ENCODE measurements at regions not wholly inside any gene's neighbourhood (a gene's known extent, or its start where the extent isn't known, plus 50 kb on each side); places are given as distances from the start of the nearest gene placed in this dataset.

- Histone ChIP-seq H3K9me3 (replicated peaks; ENCODE audit: control insufficient read depth, insufficient read depth, low read length) (no peaks in the 10 kb centered on the region), H3K27me3 (replicated peaks in 1 of 2; ENCODE audit: control insufficient read depth in 2 of 2, insufficient read depth in 2 of 2, low read length in 1 of 2) (no peaks in the 10 kb centered on the region), H3K4me3 (no peak overlapping the region), H4K20me1 (ENCODE audit: control insufficient read depth, insufficient read depth) (no peaks in the 10 kb centered on the region), H3K36me3 (ENCODE audit: control insufficient read depth in 2 of 2, insufficient read depth in 2 of 2, low read length in 1 of 2) (no peaks in the 10 kb centered on the region), H3K4me1 (ENCODE audit: control insufficient read depth, insufficient read depth, low read length) (no peaks in the 10 kb centered on the region), H3K79me2 (ENCODE audit: control insufficient read depth, insufficient read depth, low read length) (no peaks in the 10 kb centered on the region), H2AFZ (ENCODE audit: control insufficient read depth, low read depth, low read length) (no peak overlapping the region), H3K9ac (ENCODE audit: control insufficient read depth, insufficient read depth, low read length) (no peak overlapping the region), H3K27ac (ENCODE audit: control insufficient read depth, insufficient read depth) (no peak overlapping the region), H3K4me2 (ENCODE audit: control insufficient read depth, insufficient read depth) (no peak overlapping the region)
- in situ Hi-C loops (cut with MboI), result no loop called here
- FAIRE-seq (no peak), DNase-seq (ENCODE audit: low read depth, low spot score) (no peak), ATAC-seq (no peak)
- no TSS peak for BruUV-seq (replicated peaks)
- TF ChIP-seq SIN3A (IDR thresholded peaks at IDR 0.05; ENCODE audit: low read depth, low read length) (no peak), SUPT20H (IDR thresholded peaks at IDR 0.05; ENCODE audit: borderline replicate concordance, control insufficient read depth, low read depth, low read length) (no peak), RBBP5 (conservative IDR thresholded peaks at IDR 0.05) (no peak), ASH2L (IDR thresholded peaks at IDR 0.05; ENCODE audit: borderline replicate concordance, low read depth) (no peak), FOXM1 (IDR thresholded peaks at IDR 0.05; ENCODE audit: low read depth, low read length) (no peak), CBX5 (IDR thresholded peaks at IDR 0.05; ENCODE audit: low read depth) (no peak), PAX5 (IDR thresholded peaks at IDR 0.05; ENCODE audit: borderline replicate concordance, low read depth, low read length) (no peak), NFIC (IDR thresholded peaks at IDR 0.05; ENCODE audit: low read depth, low read length) (no peak), NR2C2 (IDR thresholded peaks at IDR 0.05; ENCODE audit: borderline replicate concordance, control insufficient read depth, insufficient read length, low read depth) (no peak), MEF2B (IDR thresholded peaks at IDR 0.05; ENCODE audit: partially characterized antibody, poor library complexity, severe bottlenecking) (no peak), POU2F2 (IDR thresholded peaks at IDR 0.05; ENCODE audit: borderline replicate concordance, low read depth, low read length) (no peak), USF1 (IDR thresholded peaks at IDR 0.05; ENCODE audit: borderline replicate concordance, extremely low read length, insufficient read depth, low read depth, low read length) (no peak), JUNB (IDR thresholded peaks at IDR 0.05) (no peak), LARP7 (IDR thresholded peaks at IDR 0.05) (no peak), ATF3 (IDR thresholded peaks at IDR 0.05; ENCODE audit: borderline replicate concordance, extremely low read depth, low read depth, low read length) (no peak), POLR2AphosphoS2 (IDR thresholded peaks at IDR 0.05; ENCODE audit: low read depth, low read length) (no peak), PKNOX1 (IDR thresholded peaks at IDR 0.05) (no peak)
- WGBS (ENCODE audit: insufficient coverage, insufficient replicate concordance, low lambda C conversion rate, missing lambda C conversion rate), result 3% methylated on average over 2 of the region's 2 CpGs
- intact Hi-C loops (cut with micrococcal nuclease; ENCODE audit: unreplicated experiment), result no loop called here
- ChIA-PET CTCF (interaction anchor here (1.9 kb wide), 1 partner anchor 10 kb away, joined by 7 read pairs; no protein-coding TSS in a partner anchor), POLR2A (no interaction called here), RAD21 (ENCODE audit: unreplicated experiment) (no interaction called here), SMC1A (ENCODE audit: uncharacterized antibody, unreplicated experiment) (interaction anchor here (1.9 kb wide), 1 partner anchor 12 kb away, joined by 7 read pairs; no protein-coding TSS in a partner anchor)
Observed at GRCh38 chr9:29751226-29751625, 2177.9 kb upstream of the C9orf72 start.
